GM18867 (cell line): ENCODE measurements at regions not wholly inside any gene's neighbourhood (a gene's known extent, or its start where the extent isn't known, plus 50 kb on each side); places are given as distances from the start of the nearest gene placed in this dataset.
"Not testable (repeated sequence)": the region's sequence is repeated elsewhere in the genome, so short reads cannot be mapped to it uniquely, and the experiment has no call there.

ENCODE experiments used
- ATAC-seq: cut with Tn5 transposase; IDR thresholded peaks from one replicate; pipeline ENCODE4 v1.9.1; 2021; ENCODE audit warnings: mild to moderate bottlenecking, moderate library complexity; ENCODE audit not compliant: unreplicated experiment

- no peak for ATAC-seq
These were observed 1064.0 kb upstream of the PCDH10 start for GRCh38 chr4:132085105-132085504.

GRCh38 chr4:132094017-132094416 lies 1055.1 kb upstream of the PCDH10 start:
- ATAC-seq, result no peak

- ATAC-seq, result no peak
These were observed 1052.1 kb upstream of the PCDH10 start for GRCh38 chr4:132097041-132097440.

- no peak for ATAC-seq
These were observed 1047.6 kb upstream of the PCDH10 start for GRCh38 chr4:132101526-132101925.

GRCh38 chr4:132108784-132109183 lies 1040.3 kb upstream of the PCDH10 start:
- ATAC-seq, result no peak

- ATAC-seq, result no peak
These were observed 1034.2 kb upstream of the PCDH10 start for GRCh38 chr4:132114885-132115284.

- ATAC-seq, result not testable (repeated sequence)
These were observed 1026.4 kb upstream of the PCDH10 start for GRCh38 chr4:132122741-132123140.

- ATAC-seq, result no peak
These were observed 1025.0 kb upstream of the PCDH10 start for GRCh38 chr4:132123870-132124623.

GRCh38 chr4:132124624-132124974 lies 1024.5 kb upstream of the PCDH10 start:
- ATAC-seq, result no peak

- ATAC-seq, result no peak
These were observed 1024.0 kb upstream of the PCDH10 start for GRCh38 chr4:132125131-132125530.

- no peak for ATAC-seq
These were observed 1016.7 kb upstream of the PCDH10 start for GRCh38 chr4:132132433-132132832.

- no peak for ATAC-seq
These were observed 979.4 kb upstream of the PCDH10 start for GRCh38 chr4:132169660-132170059.

GRCh38 chr4:132180020-132180427 lies 969.1 kb upstream of the PCDH10 start:
- no peak for ATAC-seq

GRCh38 chr4:132195176-132195575 lies 953.9 kb upstream of the PCDH10 start:
- no peak for ATAC-seq

- ATAC-seq, result no peak
These were observed 945.5 kb upstream of the PCDH10 start for GRCh38 chr4:132203618-132204017.

- ATAC-seq, result no peak
These were observed 934.6 kb upstream of the PCDH10 start for GRCh38 chr4:132214519-132214918.

GRCh38 chr4:132218406-132218805 lies 930.7 kb upstream of the PCDH10 start:
- no peak for ATAC-seq

- ATAC-seq, result no peak
These were observed 921.8 kb upstream of the PCDH10 start for GRCh38 chr4:132227151-132227856.

- ATAC-seq, result not testable (repeated sequence)
These were observed 921.3 kb upstream of the PCDH10 start for GRCh38 chr4:132227857-132228165.

- no peak for ATAC-seq
These were observed 920.4 kb upstream of the PCDH10 start for GRCh38 chr4:132228676-132229075.

- no peak for ATAC-seq
These were observed 919.1 kb upstream of the PCDH10 start for GRCh38 chr4:132230025-132230424.

- ATAC-seq, result no peak
These were observed 910.4 kb upstream of the PCDH10 start for GRCh38 chr4:132238697-132239096.

GRCh38 chr4:132240081-132240480 lies 909.0 kb upstream of the PCDH10 start:
- no peak for ATAC-seq
